ENCODE measurements at regions not wholly inside any gene's neighbourhood (a gene's known extent, or its start where the extent isn't known, plus 50 kb on each side); places are given as distances from the start of the nearest gene placed in this dataset.

DNA sequence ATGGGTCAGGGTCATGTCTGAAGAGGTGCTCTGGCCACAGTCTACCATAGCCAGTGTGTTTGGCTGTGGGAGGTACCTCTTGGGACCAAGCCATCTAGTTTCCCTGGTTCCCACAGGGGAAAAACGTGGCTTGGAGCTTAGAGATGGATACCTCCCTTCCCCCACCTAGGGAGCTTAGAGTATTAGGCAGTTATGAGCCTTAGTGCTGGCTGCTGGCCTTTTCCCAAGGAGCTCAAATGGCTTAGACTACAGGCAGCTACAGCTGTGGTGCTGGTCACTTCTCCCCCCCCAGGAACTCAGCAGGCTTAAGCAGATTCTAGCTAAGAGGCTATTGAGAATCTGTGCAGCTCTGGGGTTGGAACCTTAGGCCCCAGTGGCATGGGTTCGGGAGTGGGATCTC lies 591.2 kb downstream of the NSUN3 start:
- TF ChIP-seq, protein P1, sequence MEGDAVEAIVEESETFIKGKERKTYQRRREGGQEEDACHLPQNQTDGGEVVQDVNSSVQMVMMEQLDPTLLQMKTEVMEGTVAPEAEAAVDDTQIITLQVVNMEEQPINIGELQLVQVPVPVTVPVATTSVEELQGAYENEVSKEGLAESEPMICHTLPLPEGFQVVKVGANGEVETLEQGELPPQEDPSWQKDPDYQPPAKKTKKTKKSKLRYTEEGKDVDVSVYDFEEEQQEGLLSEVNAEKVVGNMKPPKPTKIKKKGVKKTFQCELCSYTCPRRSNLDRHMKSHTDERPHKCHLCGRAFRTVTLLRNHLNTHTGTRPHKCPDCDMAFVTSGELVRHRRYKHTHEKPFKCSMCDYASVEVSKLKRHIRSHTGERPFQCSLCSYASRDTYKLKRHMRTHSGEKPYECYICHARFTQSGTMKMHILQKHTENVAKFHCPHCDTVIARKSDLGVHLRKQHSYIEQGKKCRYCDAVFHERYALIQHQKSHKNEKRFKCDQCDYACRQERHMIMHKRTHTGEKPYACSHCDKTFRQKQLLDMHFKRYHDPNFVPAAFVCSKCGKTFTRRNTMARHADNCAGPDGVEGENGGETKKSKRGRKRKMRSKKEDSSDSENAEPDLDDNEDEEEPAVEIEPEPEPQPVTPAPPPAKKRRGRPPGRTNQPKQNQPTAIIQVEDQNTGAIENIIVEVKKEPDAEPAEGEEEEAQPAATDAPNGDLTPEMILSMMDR (IDR thresholded peaks at IDR 0.05; ENCODE audit: borderline replicate concordance, control extremely low read depth, extremely low read depth, insufficient read depth, missing control alignments), result no peak
- no peak for DNase-seq (ENCODE audit: low spot score)
- in situ Hi-C loops (cut with MboI; ENCODE audit: low sequenced_read_pairs, unreplicated experiment), result no loop called here

DNA sequence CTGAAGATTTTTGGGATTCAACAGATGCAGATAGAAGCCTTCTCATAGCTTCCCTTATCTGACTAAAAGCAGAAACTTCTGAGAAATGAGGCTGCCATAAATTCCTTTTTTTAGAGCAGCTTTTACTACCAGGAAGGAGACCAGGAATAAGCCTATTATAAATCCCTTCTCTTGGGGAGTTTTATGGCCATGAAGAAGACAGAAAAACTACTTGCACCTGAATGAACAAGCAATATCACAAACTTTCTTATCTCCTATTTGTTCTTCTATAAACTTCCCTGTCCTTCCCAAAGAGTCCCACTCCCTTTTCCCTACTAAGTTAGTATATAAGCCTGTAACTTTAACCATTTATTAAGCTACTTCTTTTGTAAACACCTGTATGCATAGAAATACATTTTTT lies 603.1 kb downstream of the NSUN3 start:
- TF ChIP-seq, protein P1 (IDR thresholded peaks at IDR 0.05; ENCODE audit: borderline replicate concordance, control extremely low read depth, extremely low read depth, insufficient read depth, missing control alignments), result no peak
- DNase-seq (ENCODE audit: low spot score), result no peak
- in situ Hi-C loops (cut with MboI; ENCODE audit: low sequenced_read_pairs, unreplicated experiment), result no loop called here

DNA sequence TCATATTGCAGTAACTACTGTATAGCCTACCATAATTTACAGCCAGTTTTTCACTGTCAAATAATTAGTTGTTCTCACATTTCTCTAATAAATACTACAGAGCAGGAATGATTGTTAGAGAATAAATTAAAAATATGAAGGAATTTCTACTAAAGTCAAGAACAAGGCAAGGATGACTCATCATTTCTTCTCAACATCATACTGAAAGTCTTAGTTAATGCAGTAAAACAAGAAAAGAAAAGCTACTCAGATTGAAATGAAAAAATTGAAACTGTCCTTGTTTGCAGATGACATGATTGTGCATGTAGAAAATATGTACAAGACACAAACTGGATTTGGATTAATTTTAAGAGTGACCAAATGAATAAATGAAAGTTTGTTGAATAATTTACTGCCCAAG lies 608.2 kb downstream of the NSUN3 start:
- TF ChIP-seq, protein P1 (IDR thresholded peaks at IDR 0.05; ENCODE audit: borderline replicate concordance, control extremely low read depth, extremely low read depth, insufficient read depth, missing control alignments), result no peak
- DNase-seq (ENCODE audit: low spot score), result no peak
- in situ Hi-C loops (cut with MboI; ENCODE audit: low sequenced_read_pairs, unreplicated experiment), result no loop called here

DNA sequence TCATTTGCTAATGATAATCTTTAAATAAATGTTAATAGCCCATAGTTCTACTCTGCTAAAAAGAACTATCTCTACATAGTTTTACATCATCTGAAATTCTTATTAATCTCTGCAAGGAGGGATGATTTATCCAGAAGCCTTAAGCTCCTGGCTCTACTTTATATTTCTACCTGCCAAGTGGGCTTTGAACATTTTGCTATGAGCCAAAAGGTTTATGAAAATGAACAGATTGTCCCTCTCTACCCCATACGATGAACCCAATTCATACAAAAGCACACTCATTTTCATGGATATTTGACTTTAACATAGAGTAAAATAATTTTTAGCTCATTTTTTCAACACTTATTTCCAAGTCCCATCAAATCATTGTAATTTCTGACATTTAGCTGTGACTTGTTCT lies 611.0 kb downstream of the NSUN3 start:
- in situ Hi-C loops (cut with MboI; ENCODE audit: low sequenced_read_pairs, unreplicated experiment), result no loop called here
- TF ChIP-seq, protein P1 (IDR thresholded peaks at IDR 0.05; ENCODE audit: borderline replicate concordance, control extremely low read depth, extremely low read depth, insufficient read depth, missing control alignments), result no peak
- DNase-seq (ENCODE audit: low spot score), result no peak

DNA sequence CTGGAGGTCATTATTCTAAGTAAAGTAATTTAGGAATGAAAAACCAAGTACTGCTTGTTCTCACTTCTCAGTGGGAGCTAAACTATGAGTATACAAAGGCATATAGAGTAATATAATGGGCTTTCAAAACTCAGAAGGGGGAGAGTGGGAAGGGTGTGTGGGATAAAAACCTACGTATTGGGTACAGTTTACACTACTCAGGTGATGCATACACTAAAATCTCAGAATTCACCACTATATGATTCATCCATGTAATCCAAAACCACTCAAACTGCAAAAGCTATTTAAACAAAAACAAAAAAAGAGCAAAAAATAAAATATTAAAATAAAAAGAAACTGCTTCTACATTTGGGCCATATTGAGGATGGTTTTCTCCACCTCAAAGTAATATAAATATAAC lies 623.3 kb downstream of the NSUN3 start:
- in situ Hi-C loops (cut with MboI; ENCODE audit: low sequenced_read_pairs, unreplicated experiment), result no loop called here

DNA sequence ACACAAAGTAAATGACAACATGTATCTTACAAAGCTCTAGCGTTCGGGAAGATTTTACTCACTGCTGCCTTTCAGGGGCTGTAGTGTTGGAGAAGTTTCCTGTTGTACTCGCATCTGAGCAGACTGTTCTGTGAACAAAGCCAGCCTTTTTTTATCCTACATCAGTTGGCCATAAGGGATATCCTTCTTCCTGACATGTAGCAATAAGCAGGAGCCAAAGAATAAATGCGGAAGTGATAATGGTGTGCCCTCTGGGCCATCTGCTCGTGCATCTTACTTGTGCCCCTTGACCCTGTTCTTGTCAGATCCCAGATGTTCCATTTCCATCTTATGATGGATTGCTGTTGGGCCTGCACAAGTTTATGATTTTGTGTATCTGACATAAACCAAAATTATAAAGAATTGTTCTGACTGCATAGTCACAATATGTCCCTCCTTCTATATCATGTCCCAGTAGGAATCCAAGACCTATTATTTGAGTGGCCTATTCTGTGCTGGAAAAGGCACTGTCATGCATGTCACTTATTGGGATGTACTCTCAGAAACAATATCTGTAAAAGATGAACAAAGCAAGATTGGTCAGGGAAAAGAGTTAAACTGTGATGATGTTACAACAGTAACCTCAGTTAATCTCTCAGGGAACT lies 631.3 kb downstream of the NSUN3 start:
- DNase-seq (ENCODE audit: low spot score), result no peak
- in situ Hi-C loops (cut with MboI; ENCODE audit: low sequenced_read_pairs, unreplicated experiment), result no loop called here
- TF ChIP-seq, protein P1 (IDR thresholded peaks at IDR 0.05; ENCODE audit: borderline replicate concordance, control extremely low read depth, extremely low read depth, insufficient read depth, missing control alignments), result no peak

More for the DNA sequence above, 623.3 kb downstream of the NSUN3 start:
- TF ChIP-seq, protein P1 (IDR thresholded peaks at IDR 0.05; ENCODE audit: borderline replicate concordance, control extremely low read depth, extremely low read depth, insufficient read depth, missing control alignments), result no peak
- no peak for DNase-seq (ENCODE audit: low spot score)
